ENCODE measurements at regions not wholly inside any gene's neighbourhood (a gene's known extent, or its start where the extent isn't known, plus 50 kb on each side); places are given as distances from the start of the nearest gene placed in this dataset.

DNA sequence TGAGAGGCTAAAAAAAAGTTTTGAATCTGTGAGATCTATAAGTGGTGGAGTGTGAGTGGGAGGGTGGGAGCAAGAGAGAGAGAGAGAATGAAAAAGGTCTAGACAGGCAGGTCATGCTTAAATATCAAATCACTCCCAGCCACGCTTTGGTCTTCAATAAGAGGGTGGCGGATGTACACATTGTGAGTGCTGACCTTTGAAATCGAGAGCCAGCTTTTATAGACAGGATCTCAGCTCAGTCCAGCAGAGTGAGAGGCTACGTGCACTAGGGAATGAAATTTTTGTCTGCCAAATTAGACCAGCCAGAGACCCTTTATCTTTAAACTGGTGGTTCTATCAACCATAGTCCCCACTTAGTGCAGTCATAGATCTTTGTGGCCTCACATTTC lies 342.3 kb upstream of the PROK2 start:
- Histone ChIP-seq H3K36me3 (no peaks in the 10 kb centered on the region), H3K9me3 (no peaks in the 10 kb centered on the region), H3K27me3 (no peaks in the 10 kb centered on the region), H3K4me1 (no peaks in the 10 kb centered on the region), H3K27ac (no peak overlapping the region), H3K4me3 (no peak overlapping the region)
- ATAC-seq (ENCODE audit: low FRiP score in 2 of 2) (no peak), DNase-seq (no peak)
- 82 to 88% methylated on average over 4 of the region's 4 CpGs for WGBS, 2 donors
- TF ChIP-seq EP300 (IDR thresholded peaks at IDR 0.05): no peak
- no peak for TF ChIP-seq POLR2AphosphoS5 (IDR thresholded peaks at IDR 0.05)
- TF ChIP-seq CTCF (IDR thresholded peaks at IDR 0.05): no peak
- no peak for TF ChIP-seq POLR2A (IDR thresholded peaks at IDR 0.05)

DNA sequence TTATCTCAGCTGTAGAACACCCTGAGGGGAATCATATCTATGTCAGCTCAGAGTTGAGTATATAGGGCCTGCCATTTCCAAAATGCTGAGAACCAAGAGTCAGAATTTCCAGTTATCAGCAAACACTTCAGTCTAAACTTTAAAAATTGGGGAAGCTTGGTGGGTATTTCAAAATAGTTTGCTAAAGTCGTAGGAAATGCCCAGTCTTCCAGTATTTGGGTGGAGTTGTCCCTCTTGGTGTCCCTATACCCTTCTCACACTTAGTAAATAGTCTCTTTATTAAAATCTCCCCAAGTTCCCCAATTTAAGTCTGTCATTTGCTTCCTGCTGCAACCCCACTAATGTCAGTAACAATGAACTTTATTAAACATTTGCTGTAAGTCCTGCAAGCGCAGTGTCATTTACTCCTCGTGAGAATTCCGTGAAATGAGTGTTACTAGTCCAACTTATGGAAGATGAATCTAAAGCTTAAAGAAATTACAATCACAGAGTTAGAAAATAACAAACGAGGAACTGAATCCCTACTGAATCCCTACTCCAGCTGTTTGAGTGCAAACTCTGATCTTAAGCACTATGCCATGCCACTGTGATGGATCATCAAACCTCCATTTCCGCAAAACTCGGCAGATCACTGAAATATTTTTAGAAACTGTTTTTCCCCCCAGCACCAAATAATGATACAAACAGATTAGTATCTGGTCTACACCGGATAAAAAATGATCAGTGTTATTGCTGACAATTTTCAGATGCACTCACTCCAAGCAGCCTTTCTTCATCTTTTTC lies 341.7 kb upstream of the PROK2 start:
- Histone ChIP-seq H3K9me3 (no peaks in the 10 kb centered on the region), H3K27me3 (no peaks in the 10 kb centered on the region), H3K27ac (no peak overlapping the region), H3K4me1 (no peaks in the 10 kb centered on the region), H3K4me3 (no peak overlapping the region), H3K36me3 (no peaks in the 10 kb centered on the region)
- ATAC-seq (ENCODE audit: low FRiP score in 2 of 2) (peak in 1 of 2 donors; percentile 26), DNase-seq (no peak)
- 68 to 78% methylated on average over 8 of the region's 8 CpGs for WGBS, 2 donors
- TF ChIP-seq POLR2AphosphoS5 (IDR thresholded peaks at IDR 0.05) (no peak), POLR2A (IDR thresholded peaks at IDR 0.05) (no peak), CTCF (IDR thresholded peaks at IDR 0.05) (no peak), EP300 (IDR thresholded peaks at IDR 0.05) (no peak)

- DNase-seq (peak in 1 of 2 donors; percentile 35), ATAC-seq (ENCODE audit: low FRiP score in 2 of 2) (peak in 1 of 2 donors; percentile 74)
- TF ChIP-seq POLR2AphosphoS5 (IDR thresholded peaks at IDR 0.05) (no peak), CTCF (IDR thresholded peaks at IDR 0.05) (no peak), POLR2A (IDR thresholded peaks at IDR 0.05) (no peak), EP300 (IDR thresholded peaks at IDR 0.05) (no peak)
- H3K4me3 ChIP-seq: no peak overlapping the region
- no peaks in the 10 kb centered on the region for H3K36me3 ChIP-seq
- H3K4me1 ChIP-seq: no peaks in the 10 kb centered on the region
- H3K9me3 ChIP-seq: no peaks in the 10 kb centered on the region
- 63 to 65% methylated on average over 7 of the region's 7 CpGs for WGBS, 2 donors
- H3K27me3 ChIP-seq: no peaks in the 10 kb centered on the region
- H3K27ac ChIP-seq: no peak overlapping the region
Measured at GRCh38 chr3:72123908-72124441, 339.0 kb upstream of the PROK2 start.

DNA sequence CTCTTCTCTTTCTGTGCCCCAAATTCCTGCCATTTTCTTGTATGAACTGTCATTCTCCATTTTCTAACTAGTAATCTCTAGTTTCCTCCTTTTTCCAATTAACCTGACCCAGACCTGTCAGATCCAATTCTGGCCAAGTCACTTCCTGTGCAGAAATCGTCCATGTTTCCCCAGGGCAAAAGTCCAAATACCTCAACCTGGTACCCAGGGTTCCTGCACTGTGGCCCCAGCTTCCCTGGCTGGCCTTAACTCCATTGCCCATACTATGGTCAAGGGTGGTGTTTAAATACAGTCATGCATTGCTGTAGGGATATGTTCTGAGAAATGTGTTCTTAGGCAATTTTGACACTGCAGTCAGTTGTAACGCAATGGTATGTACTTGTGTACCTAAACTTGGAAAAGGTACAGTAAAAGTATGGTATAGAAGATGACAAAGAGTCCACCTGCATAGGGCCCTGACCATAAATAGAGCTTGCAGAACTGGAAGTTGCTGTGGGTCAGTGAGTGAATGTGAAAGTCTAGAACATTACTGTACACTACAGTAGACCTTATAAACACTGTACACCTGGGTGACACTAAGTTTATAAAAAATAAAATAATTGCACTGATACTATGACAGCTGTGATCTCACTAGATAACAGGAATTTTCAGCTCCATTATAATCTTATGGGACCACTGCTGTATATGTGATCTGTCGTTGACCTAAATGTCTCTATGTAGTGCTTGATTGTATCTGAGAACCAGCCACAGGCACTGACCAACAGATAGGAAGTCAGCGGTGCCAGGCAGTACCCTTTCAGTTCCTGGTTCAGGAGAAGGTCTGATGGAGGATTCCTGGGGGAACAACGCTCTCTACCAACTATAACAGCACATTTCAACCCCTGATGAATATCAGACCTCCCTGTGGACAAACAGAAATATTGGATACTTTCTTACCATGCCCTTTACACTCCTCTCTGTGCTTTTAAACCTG lies 336.1 kb upstream of the PROK2 start:
- ATAC-seq (ENCODE audit: low FRiP score in 2 of 2): no peak
- no peak overlapping the region for H3K4me3 ChIP-seq

More for the DNA sequence above, 336.1 kb upstream of the PROK2 start:
- no peak for DNase-seq
- H3K9me3 ChIP-seq: no peaks in the 10 kb centered on the region
- TF ChIP-seq POLR2A (IDR thresholded peaks at IDR 0.05): no peak
- TF ChIP-seq EP300 (IDR thresholded peaks at IDR 0.05): no peak
- no peak for TF ChIP-seq CTCF (IDR thresholded peaks at IDR 0.05)
- no peak for TF ChIP-seq POLR2AphosphoS5 (IDR thresholded peaks at IDR 0.05)
- no peak overlapping the region for H3K27ac ChIP-seq
- no peaks in the 10 kb centered on the region for H3K27me3 ChIP-seq
- no peaks in the 10 kb centered on the region for H3K36me3 ChIP-seq
- WGBS, 2 donors: 67 to 68% methylated on average over 5 of the region's 5 CpGs
- H3K4me1 ChIP-seq: no peaks in the 10 kb centered on the region
